ENCODE measurements at regions not wholly inside any gene's neighbourhood (a gene's known extent, or its start where the extent isn't known, plus 50 kb on each side); places are given as distances from the start of the nearest gene placed in this dataset.

DNA sequence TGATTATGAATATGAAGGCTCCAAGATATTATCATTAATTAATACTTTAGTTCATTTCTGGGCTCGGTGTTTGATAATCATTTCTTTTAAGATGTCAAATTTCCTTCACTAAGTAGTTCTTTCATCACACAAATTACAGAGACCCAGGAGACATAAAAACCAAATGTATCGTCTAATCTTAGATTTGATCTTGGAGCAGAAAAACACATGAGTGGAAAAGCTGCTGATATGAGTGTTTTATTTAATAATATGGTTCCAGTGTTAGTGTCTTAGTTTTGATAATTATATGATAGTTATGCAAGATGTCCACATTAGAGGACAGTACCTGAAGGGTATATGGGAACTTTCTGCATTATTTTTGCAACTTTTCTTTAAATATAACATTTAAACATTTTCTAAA is 494.5 kb upstream of the RAG2 start:
- TF ChIP-seq, protein P1, sequence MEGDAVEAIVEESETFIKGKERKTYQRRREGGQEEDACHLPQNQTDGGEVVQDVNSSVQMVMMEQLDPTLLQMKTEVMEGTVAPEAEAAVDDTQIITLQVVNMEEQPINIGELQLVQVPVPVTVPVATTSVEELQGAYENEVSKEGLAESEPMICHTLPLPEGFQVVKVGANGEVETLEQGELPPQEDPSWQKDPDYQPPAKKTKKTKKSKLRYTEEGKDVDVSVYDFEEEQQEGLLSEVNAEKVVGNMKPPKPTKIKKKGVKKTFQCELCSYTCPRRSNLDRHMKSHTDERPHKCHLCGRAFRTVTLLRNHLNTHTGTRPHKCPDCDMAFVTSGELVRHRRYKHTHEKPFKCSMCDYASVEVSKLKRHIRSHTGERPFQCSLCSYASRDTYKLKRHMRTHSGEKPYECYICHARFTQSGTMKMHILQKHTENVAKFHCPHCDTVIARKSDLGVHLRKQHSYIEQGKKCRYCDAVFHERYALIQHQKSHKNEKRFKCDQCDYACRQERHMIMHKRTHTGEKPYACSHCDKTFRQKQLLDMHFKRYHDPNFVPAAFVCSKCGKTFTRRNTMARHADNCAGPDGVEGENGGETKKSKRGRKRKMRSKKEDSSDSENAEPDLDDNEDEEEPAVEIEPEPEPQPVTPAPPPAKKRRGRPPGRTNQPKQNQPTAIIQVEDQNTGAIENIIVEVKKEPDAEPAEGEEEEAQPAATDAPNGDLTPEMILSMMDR (IDR thresholded peaks at IDR 0.05 in 2 of 3, conservative IDR thresholded peaks at IDR 0.05 in 1 of 3; ENCODE audit: borderline replicate concordance in 1 of 3, insufficient read depth in 1 of 3, low read depth in 2 of 3, low read length in 2 of 3), result no peak
- TF ChIP-seq POLR2A (IDR thresholded peaks at IDR 0.05; ENCODE audit: borderline replicate concordance, extremely low read depth, insufficient read depth, insufficient read length) (no peak), ZNF274 (IDR thresholded peaks at IDR 0.05; ENCODE audit: low read depth, low read length) (no peak), POLR2AphosphoS5 (IDR thresholded peaks at IDR 0.05; ENCODE audit: low read depth, low read length) (no peak), TCF7L2 (IDR thresholded peaks at IDR 0.05; ENCODE audit: borderline replicate concordance, extremely low read depth, insufficient read depth, insufficient read length) (no peak), EZH2 (IDR thresholded peaks at IDR 0.05) (no peak), EZH2phosphoT487 (IDR thresholded peaks at IDR 0.05; ENCODE audit: borderline replicate concordance) (no peak), YY1 (IDR thresholded peaks at IDR 0.05; ENCODE audit: extremely low read depth, insufficient replicate concordance, low read depth, low read length) (no peak), CEBPB (IDR thresholded peaks at IDR 0.05; ENCODE audit: low read depth) (no peak), RAD21 (IDR thresholded peaks at IDR 0.05; ENCODE audit: low read depth) (no peak)
- TF ChIP-seq, protein P2, sequence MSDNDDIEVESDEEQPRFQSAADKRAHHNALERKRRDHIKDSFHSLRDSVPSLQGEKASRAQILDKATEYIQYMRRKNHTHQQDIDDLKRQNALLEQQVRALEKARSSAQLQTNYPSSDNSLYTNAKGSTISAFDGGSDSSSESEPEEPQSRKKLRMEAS (IDR thresholded peaks at IDR 0.05), result no peak
- TF ChIP-seq, protein P3, sequence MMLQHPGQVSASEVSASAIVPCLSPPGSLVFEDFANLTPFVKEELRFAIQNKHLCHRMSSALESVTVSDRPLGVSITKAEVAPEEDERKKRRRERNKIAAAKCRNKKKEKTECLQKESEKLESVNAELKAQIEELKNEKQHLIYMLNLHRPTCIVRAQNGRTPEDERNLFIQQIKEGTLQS (IDR thresholded peaks at IDR 0.05), result no peak
- TF ChIP-seq, protein P4, sequence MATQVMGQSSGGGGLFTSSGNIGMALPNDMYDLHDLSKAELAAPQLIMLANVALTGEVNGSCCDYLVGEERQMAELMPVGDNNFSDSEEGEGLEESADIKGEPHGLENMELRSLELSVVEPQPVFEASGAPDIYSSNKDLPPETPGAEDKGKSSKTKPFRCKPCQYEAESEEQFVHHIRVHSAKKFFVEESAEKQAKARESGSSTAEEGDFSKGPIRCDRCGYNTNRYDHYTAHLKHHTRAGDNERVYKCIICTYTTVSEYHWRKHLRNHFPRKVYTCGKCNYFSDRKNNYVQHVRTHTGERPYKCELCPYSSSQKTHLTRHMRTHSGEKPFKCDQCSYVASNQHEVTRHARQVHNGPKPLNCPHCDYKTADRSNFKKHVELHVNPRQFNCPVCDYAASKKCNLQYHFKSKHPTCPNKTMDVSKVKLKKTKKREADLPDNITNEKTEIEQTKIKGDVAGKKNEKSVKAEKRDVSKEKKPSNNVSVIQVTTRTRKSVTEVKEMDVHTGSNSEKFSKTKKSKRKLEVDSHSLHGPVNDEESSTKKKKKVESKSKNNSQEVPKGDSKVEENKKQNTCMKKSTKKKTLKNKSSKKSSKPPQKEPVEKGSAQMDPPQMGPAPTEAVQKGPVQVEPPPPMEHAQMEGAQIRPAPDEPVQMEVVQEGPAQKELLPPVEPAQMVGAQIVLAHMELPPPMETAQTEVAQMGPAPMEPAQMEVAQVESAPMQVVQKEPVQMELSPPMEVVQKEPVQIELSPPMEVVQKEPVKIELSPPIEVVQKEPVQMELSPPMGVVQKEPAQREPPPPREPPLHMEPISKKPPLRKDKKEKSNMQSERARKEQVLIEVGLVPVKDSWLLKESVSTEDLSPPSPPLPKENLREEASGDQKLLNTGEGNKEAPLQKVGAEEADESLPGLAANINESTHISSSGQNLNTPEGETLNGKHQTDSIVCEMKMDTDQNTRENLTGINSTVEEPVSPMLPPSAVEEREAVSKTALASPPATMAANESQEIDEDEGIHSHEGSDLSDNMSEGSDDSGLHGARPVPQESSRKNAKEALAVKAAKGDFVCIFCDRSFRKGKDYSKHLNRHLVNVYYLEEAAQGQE (IDR thresholded peaks at IDR 0.05; ENCODE audit: low read depth), result no peak
